H9 (cell line): ENCODE measurements at regions not wholly inside any gene's neighbourhood (a gene's known extent, or its start where the extent isn't known, plus 50 kb on each side); places are given as distances from the start of the nearest gene placed in this dataset.

Experiments used
- DNase-seq: peaks from one replicate; pipeline ENCODE4 v3.0.0-alpha.2; 2017
- H2AFZ ChIP-seq: one replicate; pipeline ENCODE4 v1.6.1; 2013; ENCODE audit warnings: mild to moderate bottlenecking, low read length, control low read depth, moderate library complexity
- H2AK5ac ChIP-seq: 2 replicates; pipeline ENCODE4 v1.6.1; 2013; ENCODE audit warnings: low read length, control low read depth, mixed read lengths; ENCODE audit not compliant: insufficient read length
- H2BK120ac ChIP-seq: one replicate; pipeline ENCODE4 v1.6.1; 2013; ENCODE audit warnings: low read depth, mild to moderate bottlenecking, low read length, control low read depth, inconsistent platforms; ENCODE audit not compliant: poor library complexity, severe bottlenecking
- H2BK12ac ChIP-seq: 2 replicates; pipeline ENCODE4 v1.6.1; 2013; ENCODE audit warnings: low read length, control low read depth, mixed read lengths, low read depth; ENCODE audit not compliant: insufficient read length
- H2BK15ac ChIP-seq: 2 replicates; pipeline ENCODE4 v1.6.1; 2013; ENCODE audit warnings: low read depth, low read length, control low read depth
- H2BK20ac ChIP-seq: one replicate; pipeline ENCODE4 v1.6.1; 2013; ENCODE audit warnings: low read depth, mild to moderate bottlenecking, low read length, control low read depth, inconsistent platforms; ENCODE audit not compliant: poor library complexity, severe bottlenecking
- H2BK5ac ChIP-seq: 2 replicates; pipeline ENCODE4 v1.6.1; 2013; ENCODE audit warnings: low read length, control low read depth, mixed read lengths; ENCODE audit not compliant: insufficient read length
- H3K14ac ChIP-seq: 2 replicates; pipeline ENCODE4 v1.6.1; 2013; ENCODE audit warnings: low read length, control low read depth; ENCODE audit not compliant: insufficient read depth
- H3K18ac ChIP-seq: 2 replicates; pipeline ENCODE4 v1.6.1; 2013; ENCODE audit warnings: low read depth, mild to moderate bottlenecking, mixed read lengths, low read length, control low read depth; ENCODE audit not compliant: insufficient read length
- H3K23ac ChIP-seq: 2 replicates; pipeline ENCODE4 v1.6.1; 2013; ENCODE audit warnings: low read length, control low read depth, mixed read lengths, low read depth; ENCODE audit not compliant: insufficient read length
- H3K23me2 ChIP-seq: 2 replicates; pipeline ENCODE4 v1.6.1; 2013; ENCODE audit warnings: low read depth, mild to moderate bottlenecking, mixed read lengths, low read length, control low read depth; ENCODE audit not compliant: insufficient read length, poor library complexity, severe bottlenecking
- H3K27ac ChIP-seq: 2 replicates; pipeline ENCODE4 v1.5.1; 2013; ENCODE audit warnings: low read length, control low read depth, mixed read lengths, low read depth; ENCODE audit not compliant: insufficient read length
- H3K27me3 ChIP-seq: 2 replicates; pipeline ENCODE4 v1.6.1; 2013; ENCODE audit warnings: low read length, control low read depth, inconsistent platforms; ENCODE audit not compliant: insufficient read depth
- H3K4ac ChIP-seq: 2 replicates; pipeline ENCODE4 v1.6.1; 2013; ENCODE audit warnings: low read depth, mild to moderate bottlenecking, control low read depth, inconsistent platforms, low read length, moderate library complexity
- H3K4me1 ChIP-seq: 2 replicates; pipeline ENCODE4 v1.6.1; 2013; ENCODE audit warnings: low read length, control low read depth, inconsistent platforms; ENCODE audit not compliant: insufficient read depth
- H3K4me2 ChIP-seq: 2 replicates; pipeline ENCODE4 v1.6.1; 2013; ENCODE audit warnings: low read length, control low read depth, mixed read lengths; ENCODE audit not compliant: insufficient read length, insufficient read depth
- H3K56ac ChIP-seq: 2 replicates; pipeline ENCODE4 v1.6.1; 2013; ENCODE audit warnings: low read depth, mild to moderate bottlenecking, mixed read lengths, low read length, control low read depth; ENCODE audit not compliant: insufficient read length
- H3K79me1 ChIP-seq: 2 replicates; pipeline ENCODE4 v1.6.1; 2013; ENCODE audit warnings: low read depth, mild to moderate bottlenecking, moderate library complexity, low read length, control low read depth, inconsistent platforms; ENCODE audit not compliant: insufficient read depth, poor library complexity, severe bottlenecking
- H3K79me2 ChIP-seq: 2 replicates; pipeline ENCODE4 v1.6.1; 2013; ENCODE audit warnings: low read length, control low read depth, inconsistent platforms; ENCODE audit not compliant: insufficient read depth
- H3K9ac ChIP-seq: 2 replicates; pipeline ENCODE4 v1.6.1; 2013; ENCODE audit warnings: low read length, control low read depth, mixed read lengths; ENCODE audit not compliant: insufficient read length; ENCODE audit errors: extremely low read depth
- H3K9me3 ChIP-seq: one replicate; pipeline ENCODE4 v1.6.1; 2013; ENCODE audit warnings: low read depth, low read length, inconsistent platforms; ENCODE audit not compliant: control insufficient read depth
- H3T11ph ChIP-seq: one replicate; pipeline ENCODE4 v1.6.1; 2013; ENCODE audit warnings: mild to moderate bottlenecking, low read length, control low read depth, inconsistent platforms
- H4K20me1 ChIP-seq: one replicate; pipeline ENCODE4 v1.6.1; 2013; ENCODE audit not compliant: control insufficient read depth, insufficient read length, insufficient read depth
- H4K5ac ChIP-seq: 2 replicates; pipeline ENCODE4 v1.6.1; 2013; ENCODE audit warnings: low read depth, mild to moderate bottlenecking, mixed read lengths, low read length, control low read depth; ENCODE audit not compliant: insufficient read length
- H4K8ac ChIP-seq: replicated peaks from 2 replicates; pipeline ENCODE4 v1.6.1; 2013; ENCODE audit warnings: low read length, control low read depth, mixed read lengths, low read depth; ENCODE audit not compliant: insufficient read length
- H4K91ac ChIP-seq: 2 replicates; pipeline ENCODE4 v1.6.1; 2013; ENCODE audit warnings: low read depth, mild to moderate bottlenecking, moderate library complexity, mixed read lengths, low read length, control low read depth; ENCODE audit not compliant: insufficient read length
- H3K27ac Mint-ChIP-seq, 3 experiments: 2 replicates in 2 of 3; 3 replicates in 1 of 3; pipeline ENCODE4 v1.8.0; 2020 to 2021; ENCODE audit warnings: mixed read lengths in 3 of 3, mild to moderate bottlenecking in 1 of 3, moderate library complexity in 1 of 3
- H3K27me3 Mint-ChIP-seq: 2 replicates; pipeline ENCODE4 v1.8.0; 2021; ENCODE audit warnings: low read depth, mild to moderate bottlenecking, moderate library complexity, mixed read lengths
- H3K36me3 Mint-ChIP-seq, 3 experiments: 2 replicates in 2 of 3; 3 replicates in 1 of 3; pipeline ENCODE4 v1.8.0; 2020 to 2021; ENCODE audit warnings: low read depth in 3 of 3, mixed read lengths in 3 of 3; ENCODE audit not compliant: insufficient read depth in 1 of 3
- H3K4me1 Mint-ChIP-seq, 2 experiments: 2 replicates each; pipeline ENCODE4 v1.8.0; 2020; ENCODE audit warnings: mixed read lengths in 2 of 2
- H3K4me3 Mint-ChIP-seq, 2 experiments: 2 replicates in 1 of 2; 3 replicates in 1 of 2; pipeline ENCODE4 v1.8.0; 2020 to 2021; ENCODE audit warnings: mild to moderate bottlenecking in 2 of 2, mixed read lengths in 2 of 2, moderate library complexity in 1 of 2
- H3K9me3 Mint-ChIP-seq, 2 experiments: 2 replicates in 1 of 2; 3 replicates in 1 of 2; pipeline ENCODE4 v1.8.0; 2020; ENCODE audit warnings: mild to moderate bottlenecking in 2 of 2, mixed read lengths in 2 of 2, moderate library complexity in 1 of 2
- WGBS: extraction: QIAGEN DNeasy Blood & Tissue Kit; methylation state at CpG from one replicate; pipeline ENCODE4 v1.1.7; 2013; ENCODE audit warnings: missing lambda C conversion rate, low lambda C conversion rate, mixed read lengths; ENCODE audit not compliant: insufficient read length; ENCODE audit errors: extremely low coverage; 5-methylcytosine and 5-hydroxymethylcytosine counted together
- TF ChIP-seq, protein P1 (sequence below): fragments of 200-600 bp; sonication (generic); conservative IDR thresholded peaks from 3 replicates; pipeline ENCODE4 v1.8.0; 2021; ENCODE audit warnings: antibody characterized with exemption, mild to moderate bottlenecking

DNA sequence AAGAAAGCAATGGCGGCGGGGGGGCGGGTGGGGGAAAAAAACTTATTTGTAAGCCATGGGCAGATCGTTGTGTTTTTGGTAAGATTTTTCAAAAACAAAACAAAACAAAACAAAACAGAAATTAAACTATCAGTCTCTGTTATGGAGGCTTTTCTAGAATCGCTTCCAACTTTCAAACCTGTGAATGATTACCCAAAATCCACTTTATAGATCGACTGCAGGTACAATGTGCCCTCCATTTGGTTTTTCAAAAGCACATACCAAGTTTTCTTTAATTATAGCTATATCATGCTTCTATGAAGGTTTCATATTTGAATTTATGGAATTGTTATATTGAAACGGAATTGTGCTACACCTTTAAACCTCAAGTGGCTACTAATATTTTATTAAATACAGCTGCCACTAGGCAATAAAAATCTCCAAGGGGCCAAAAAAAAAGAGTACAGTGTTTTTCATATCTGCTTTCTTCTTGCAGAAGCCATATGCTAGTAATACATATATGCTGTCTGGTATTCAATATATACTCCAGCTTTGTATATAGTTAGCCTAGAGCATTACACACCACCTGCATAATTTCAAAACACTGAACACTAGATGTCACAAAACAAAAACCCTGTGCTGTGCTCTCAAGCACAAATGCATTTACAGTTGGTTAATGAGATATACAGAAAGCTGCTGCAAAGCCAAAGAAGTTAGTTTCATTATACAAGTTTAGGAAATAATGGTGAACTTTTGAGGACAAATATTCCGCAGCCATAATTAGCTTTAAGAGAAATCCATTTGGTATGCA lies 683.8 kb upstream of the NR2F2 start:
- H3K4me1 ChIP-seq = no peaks in the 10 kb centered on the region
- no peaks in the 10 kb centered on the region for H3K23me2 ChIP-seq
- Mint-ChIP-seq H3K4me3 (no peak overlapping the region), H3K27me3 (no peaks in the 10 kb centered on the region; the same call in 1 of the 2 replicates), H3K9me3 (no peaks in the 10 kb centered on the region), H3K27ac (no peak overlapping the region), H3K4me1 (no peaks in the 10 kb centered on the region), H3K36me3 (no peaks in the 10 kb centered on the region)
- H3K14ac ChIP-seq = no peak overlapping the region
- no peak overlapping the region for H2BK20ac ChIP-seq
- no peak overlapping the region for H2BK12ac ChIP-seq
- no peak overlapping the region for H2BK120ac ChIP-seq
- TF ChIP-seq, protein P1, sequence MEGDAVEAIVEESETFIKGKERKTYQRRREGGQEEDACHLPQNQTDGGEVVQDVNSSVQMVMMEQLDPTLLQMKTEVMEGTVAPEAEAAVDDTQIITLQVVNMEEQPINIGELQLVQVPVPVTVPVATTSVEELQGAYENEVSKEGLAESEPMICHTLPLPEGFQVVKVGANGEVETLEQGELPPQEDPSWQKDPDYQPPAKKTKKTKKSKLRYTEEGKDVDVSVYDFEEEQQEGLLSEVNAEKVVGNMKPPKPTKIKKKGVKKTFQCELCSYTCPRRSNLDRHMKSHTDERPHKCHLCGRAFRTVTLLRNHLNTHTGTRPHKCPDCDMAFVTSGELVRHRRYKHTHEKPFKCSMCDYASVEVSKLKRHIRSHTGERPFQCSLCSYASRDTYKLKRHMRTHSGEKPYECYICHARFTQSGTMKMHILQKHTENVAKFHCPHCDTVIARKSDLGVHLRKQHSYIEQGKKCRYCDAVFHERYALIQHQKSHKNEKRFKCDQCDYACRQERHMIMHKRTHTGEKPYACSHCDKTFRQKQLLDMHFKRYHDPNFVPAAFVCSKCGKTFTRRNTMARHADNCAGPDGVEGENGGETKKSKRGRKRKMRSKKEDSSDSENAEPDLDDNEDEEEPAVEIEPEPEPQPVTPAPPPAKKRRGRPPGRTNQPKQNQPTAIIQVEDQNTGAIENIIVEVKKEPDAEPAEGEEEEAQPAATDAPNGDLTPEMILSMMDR = no peak
- H2AFZ ChIP-seq = no peak overlapping the region
- H4K20me1 ChIP-seq = no peaks in the 10 kb centered on the region
- H3K79me1 ChIP-seq = no peaks in the 10 kb centered on the region
- H4K8ac ChIP-seq = no peak overlapping the region
- H3K9ac ChIP-seq = no peak overlapping the region
- no peaks in the 10 kb centered on the region for H3K27me3 ChIP-seq
- H2BK15ac ChIP-seq = no peak overlapping the region
- H2BK5ac ChIP-seq = no peak overlapping the region
- no peak overlapping the region for H3K4me2 ChIP-seq
- no peak overlapping the region for H3K56ac ChIP-seq
- no peak overlapping the region for H2AK5ac ChIP-seq
- no peak overlapping the region for H3K18ac ChIP-seq
- H3T11ph ChIP-seq = no peak overlapping the region
- no peaks in the 10 kb centered on the region for H3K79me2 ChIP-seq
- H4K5ac ChIP-seq = no peak overlapping the region
- no peak overlapping the region for H3K23ac ChIP-seq
- H3K27ac ChIP-seq = no peak overlapping the region
- no CpG with 5 or more reads among the region's 8 CpGs for WGBS
- no peak overlapping the region for H3K4ac ChIP-seq
- DNase-seq = no peak
- H4K91ac ChIP-seq = no peak overlapping the region
- H3K9me3 ChIP-seq = no peaks in the 10 kb centered on the region
